IMR-90 (cell line): ENCODE measurements at regions not wholly inside any gene's neighbourhood (a gene's known extent, or its start where the extent isn't known, plus 50 kb on each side); places are given as distances from the start of the nearest gene placed in this dataset.

Experiments used
- ATAC-seq: fragments of 200-7000 bp; cut with Tn5 transposase; 2 replicates; pipeline ENCODE4 v1.9.1; 2020; ENCODE audit warnings: low read depth, mild to moderate bottlenecking, moderate library complexity
- BruUV-seq: library from RNA; stranded (reverse); fragments of 400-500 nt; replicated peaks from 2 replicates; lab custom pipeline; 2021; lab: Mats Ljungman, UMichigan
- CTCF ChIA-PET: fragments of 300-600 bp; formaldehyde crosslinking; extraction: SDS; loops from one replicate; lab custom pipeline; 2021; ENCODE audit warnings: antibody characterized with exemption; lab: Yijun Ruan, JAX
- POLR2A ChIA-PET: fragments of 300-600 bp; sonication (Branson Sonifier 250); formaldehyde crosslinking; loops from one replicate; lab custom pipeline; 2022; ENCODE audit warnings: antibody characterized with exemption; ENCODE audit not compliant: unreplicated experiment; lab: Charles Lee
- DNase-seq: peaks from one replicate; pipeline ENCODE4 v3.0.0; 2013
- H2AFZ ChIP-seq: replicated peaks from 2 replicates; pipeline ENCODE3; 2013; ENCODE audit warnings: low read length, mild to moderate bottlenecking; ENCODE audit not compliant: poor library complexity
- H2AK5ac ChIP-seq: 2 replicates; pipeline ENCODE4 v1.6.1; 2013; ENCODE audit warnings: low read depth, low read length, inconsistent platforms
- H2AK9ac ChIP-seq: replicated peaks from 2 replicates; pipeline ENCODE3; 2013; ENCODE audit warnings: mild to moderate bottlenecking, low read depth, low read length, moderate library complexity; ENCODE audit not compliant: poor library complexity
- H2BK120ac ChIP-seq: 2 replicates; pipeline ENCODE4 v1.6.1; 2013; ENCODE audit warnings: low read depth, low read length, inconsistent platforms
- H2BK15ac ChIP-seq: 3 replicates; pipeline ENCODE4 v1.6.1; 2013; ENCODE audit warnings: low read depth, low read length, inconsistent platforms
- H2BK20ac ChIP-seq: 2 replicates; pipeline ENCODE4 v1.6.1; 2013; ENCODE audit warnings: low read depth, mild to moderate bottlenecking, inconsistent platforms, low read length, moderate library complexity
- H2BK5ac ChIP-seq: 2 replicates; pipeline ENCODE4 v1.6.1; 2013; ENCODE audit warnings: mild to moderate bottlenecking, low read depth, low read length, inconsistent platforms; ENCODE audit not compliant: poor library complexity, severe bottlenecking
- H3K14ac ChIP-seq: replicated peaks from 2 replicates; pipeline ENCODE4 v1.6.1; 2013; ENCODE audit warnings: low read depth, low read length, inconsistent platforms
- H3K18ac ChIP-seq: 2 replicates; pipeline ENCODE4 v1.6.1; 2013; ENCODE audit warnings: low read depth, low read length, control low read depth
- H3K23ac ChIP-seq: 2 replicates; pipeline ENCODE4 v1.6.1; 2013; ENCODE audit warnings: low read depth, low read length, inconsistent platforms
- H3K27ac ChIP-seq: 2 replicates; pipeline ENCODE4 v1.5.1; 2013; ENCODE audit warnings: mild to moderate bottlenecking, control low read depth, low read length; ENCODE audit not compliant: insufficient read depth
- H3K27me3 ChIP-seq: 2 replicates; pipeline ENCODE4 v1.6.1; 2013; ENCODE audit warnings: low read length; ENCODE audit not compliant: control insufficient read depth, insufficient read depth
- H3K36me3 ChIP-seq: 2 replicates; pipeline ENCODE4 v1.6.1; 2013; ENCODE audit warnings: low read length, mixed read lengths; ENCODE audit not compliant: control insufficient read depth, insufficient read depth
- H3K4ac ChIP-seq: 2 replicates; pipeline ENCODE4 v1.6.1; 2013; ENCODE audit warnings: low read depth, low read length, inconsistent platforms
- H3K4me1 ChIP-seq: 2 replicates; pipeline ENCODE4 v1.6.1; 2013; ENCODE audit warnings: low read length, mixed read lengths; ENCODE audit not compliant: control insufficient read depth, insufficient read depth
- H3K4me2 ChIP-seq: 2 replicates; pipeline ENCODE4 v1.6.1; 2013; ENCODE audit warnings: low read depth, mild to moderate bottlenecking, control low read depth, low read length, moderate library complexity
- H3K4me3 ChIP-seq: 2 replicates; pipeline ENCODE4 v1.5.1; 2013; ENCODE audit warnings: low read depth, mild to moderate bottlenecking, control low read depth, low read length, moderate library complexity; ENCODE audit not compliant: insufficient read depth
- H3K56ac ChIP-seq: 2 replicates; pipeline ENCODE4 v1.6.1; 2013; ENCODE audit warnings: low read length, inconsistent platforms; ENCODE audit not compliant: insufficient read depth; ENCODE audit errors: extremely low read depth
- H3K79me1 ChIP-seq, 2 experiments: 2 replicates each; pipeline ENCODE4 v1.6.1; 2013; ENCODE audit warnings: low read length in 2 of 2, inconsistent platforms in 1 of 2, low read depth in 1 of 2
- H3K9ac ChIP-seq: 2 replicates; pipeline ENCODE4 v1.6.1; 2013; ENCODE audit warnings: low read depth, low read length, control low read depth
- H3K9me1 ChIP-seq: 2 replicates; pipeline ENCODE4 v1.6.1; 2013; ENCODE audit warnings: low read length, inconsistent platforms; ENCODE audit not compliant: insufficient read depth
- H3K9me3 ChIP-seq: 2 replicates; pipeline ENCODE4 v1.6.1; 2013; ENCODE audit warnings: low read length; ENCODE audit not compliant: control insufficient read depth, insufficient read depth
- H4K20me1 ChIP-seq: 2 replicates; pipeline ENCODE4 v1.6.1; 2013; ENCODE audit warnings: low read length, inconsistent platforms; ENCODE audit not compliant: insufficient read depth
- H4K5ac ChIP-seq: 2 replicates; pipeline ENCODE4 v1.6.1; 2013; ENCODE audit warnings: mild to moderate bottlenecking, low read depth, low read length, control low read depth
- H4K8ac ChIP-seq, 2 experiments: 2 replicates each; pipeline ENCODE4 v1.6.1; 2013; ENCODE audit warnings: low read depth in 2 of 2, low read length in 2 of 2, control low read depth in 1 of 2, inconsistent platforms in 1 of 2
- H4K91ac ChIP-seq: 2 replicates; pipeline ENCODE4 v1.6.1; 2013; ENCODE audit warnings: low read depth, low read length, inconsistent platforms; ENCODE audit not compliant: insufficient read depth
- BHLHE40 ChIP-seq: fragments of 150-350 bp; IDR thresholded peaks from 2 replicates; pipeline ENCODE4 v1.6.1; 2016; ENCODE audit warnings: mild to moderate bottlenecking, low read depth, low read length
- CEBPB ChIP-seq: IDR thresholded peaks from 2 replicates; pipeline ENCODE4 v1.6.1; 2012; ENCODE audit warnings: low read depth, low read length, improper control_type of control experiment
- CHD1 ChIP-seq: IDR thresholded peaks from 2 replicates; pipeline ENCODE4 v1.6.1; 2012; ENCODE audit warnings: low read depth, low read length, improper control_type of control experiment
- FOS ChIP-seq: fragments of 150-350 bp; IDR thresholded peaks from 2 replicates; pipeline ENCODE4 v1.6.1; 2016; ENCODE audit warnings: low read depth, low read length
- MAZ ChIP-seq: IDR thresholded peaks from 2 replicates; pipeline ENCODE4 v1.6.1; 2012; ENCODE audit warnings: low read depth, mild to moderate bottlenecking, low read length, improper control_type of control experiment, moderate library complexity, borderline replicate concordance
- MXI1 ChIP-seq: IDR thresholded peaks from 2 replicates; pipeline ENCODE4 v1.6.1; 2012; ENCODE audit warnings: low read depth, mild to moderate bottlenecking, low read length, moderate library complexity, borderline replicate concordance
- NFE2L2 ChIP-seq: fragments of 150-350 bp; IDR thresholded peaks from 2 replicates; pipeline ENCODE4 v1.6.1; 2016; ENCODE audit warnings: low read depth, mild to moderate bottlenecking, low read length
- POLR2A ChIP-seq: IDR thresholded peaks from 2 replicates; pipeline ENCODE4 v1.6.1; 2012; ENCODE audit warnings: mild to moderate bottlenecking, low read depth, low read length
- RAD21 ChIP-seq: IDR thresholded peaks from 2 replicates; pipeline ENCODE4 v1.6.1; 2012; ENCODE audit warnings: low read length, improper control_type of control experiment
- RCOR1 ChIP-seq: IDR thresholded peaks from 2 replicates; pipeline ENCODE4 v1.6.1; 2012; ENCODE audit warnings: mild to moderate bottlenecking, low read length, improper control_type of control experiment; ENCODE audit not compliant: insufficient replicate concordance
- WGBS, 2 experiments: methylation state at CpG; one replicate each; pipeline versions ENCODE4 v1.1.5 to v1.1.7; 2013; ENCODE audit warnings: missing lambda C conversion rate in 2 of 2; ENCODE audit not compliant: insufficient read length in 1 of 2; ENCODE audit errors: extremely low coverage in 2 of 2; 5-methylcytosine and 5-hydroxymethylcytosine counted together
- dilution Hi-C: fragments of 300-500 bp; cut with HindIII; formaldehyde crosslinking; loops from one replicate; pipeline ENCODE4 v1.14.3; 2018; ENCODE audit warnings: low sequenced_read_pairs; ENCODE audit not compliant: unreplicated experiment
- in situ Hi-C: fragments of 300-500 bp; cut with MboI; formaldehyde crosslinking; loops from 3 replicates; pipeline ENCODE4 v1.14.3; 2019; ENCODE audit warnings: low sequenced_read_pairs, inconsistent platforms, mixed read lengths
- intact Hi-C: fragments of 100-400 bp; cut with micrococcal nuclease; formaldehyde crosslinking; loops from 2 replicates; pipeline ENCODE4 v1.10.0; 2022
- TF ChIP-seq, protein P1 (sequence below): fragments of 150-350 bp; IDR thresholded peaks from 2 replicates; pipeline ENCODE4 v1.6.1; 2017; ENCODE audit warnings: mild to moderate bottlenecking, antibody characterized with exemption, low read length, low read depth
- TF ChIP-seq, protein P2 (sequence below): fragments of 150-350 bp; IDR thresholded peaks from 2 replicates; pipeline ENCODE4 v1.6.1; 2016; ENCODE audit warnings: low read depth, mild to moderate bottlenecking, low read length, moderate library complexity, borderline replicate concordance

DNA sequence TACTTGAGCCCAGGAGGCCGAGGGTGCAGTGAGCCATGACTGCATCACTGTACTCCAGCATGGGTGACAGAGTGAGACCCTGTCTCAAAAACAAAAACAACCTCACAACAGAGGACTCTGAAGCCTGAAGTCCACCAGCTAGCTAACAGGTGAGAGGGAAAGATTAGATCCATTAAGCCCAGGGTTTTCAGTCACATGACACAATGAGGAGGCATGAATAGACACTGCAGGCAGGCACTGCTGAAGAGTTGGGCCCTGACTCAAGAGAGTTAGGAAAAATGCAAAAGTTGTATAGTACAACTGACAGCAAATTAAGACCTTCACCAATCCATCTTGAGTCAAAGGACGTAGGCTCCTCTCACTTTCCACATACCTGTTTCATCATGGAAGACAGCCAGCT lies 64.9 kb downstream of the IARS1 start:
- Histone ChIP-seq H2BK15ac (no peak overlapping the region), H3K4ac (no peak overlapping the region), H3K27ac (no peak overlapping the region), H2AK9ac (peak overlapping the region; percentile 73), H2BK5ac (no peak overlapping the region), H3K27me3 (no peaks in the 10 kb centered on the region), H2AK5ac (no peak overlapping the region), H3K56ac (no peak overlapping the region), H4K8ac (no peak overlapping the region), H3K9me1 (peaks cover 7% of the 10 kb centered on the region), H3K23ac (no peak overlapping the region), H2AFZ (no peak overlapping the region), H3K36me3 (peaks cover 41% of the 10 kb centered on the region), H3K14ac (no peak overlapping the region), H3K4me2 (no peak overlapping the region), H2BK120ac (no peak overlapping the region), H4K5ac (no peak overlapping the region), H4K91ac (no peak overlapping the region), H2BK20ac (no peak overlapping the region), H3K9ac (no peak overlapping the region), H3K4me1 (no peaks in the 10 kb centered on the region), H3K9me3 (no peaks in the 10 kb centered on the region), H3K4me3 (no peak overlapping the region), H3K79me1 (peaks cover 24 to 40% of the 10 kb centered on the region in 2 experiments), H4K20me1 (no peaks in the 10 kb centered on the region), H3K18ac (no peak overlapping the region)
- DNase-seq (no peak), ATAC-seq (no peak)
- dilution Hi-C loops, result no loop called here
- CTCF ChIA-PET, result no interaction called here
- WGBS, 2 experiments, result no CpG with 5 or more reads among the region's 2 CpGs
- POLR2A ChIA-PET, result no interaction called here
- BruUV-seq, result no TSS peak
- TF ChIP-seq POLR2A (no peak), BHLHE40 (no peak), RAD21 (no peak), CHD1 (no peak), CEBPB (no peak), RCOR1 (no peak), MAZ (no peak), MXI1 (no peak), NFE2L2 (no peak), FOS (no peak)
- TF ChIP-seq, protein P1, sequence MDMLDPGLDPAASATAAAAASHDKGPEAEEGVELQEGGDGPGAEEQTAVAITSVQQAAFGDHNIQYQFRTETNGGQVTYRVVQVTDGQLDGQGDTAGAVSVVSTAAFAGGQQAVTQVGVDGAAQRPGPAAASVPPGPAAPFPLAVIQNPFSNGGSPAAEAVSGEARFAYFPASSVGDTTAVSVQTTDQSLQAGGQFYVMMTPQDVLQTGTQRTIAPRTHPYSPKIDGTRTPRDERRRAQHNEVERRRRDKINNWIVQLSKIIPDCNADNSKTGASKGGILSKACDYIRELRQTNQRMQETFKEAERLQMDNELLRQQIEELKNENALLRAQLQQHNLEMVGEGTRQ, result no peak
- TF ChIP-seq, protein P2, sequence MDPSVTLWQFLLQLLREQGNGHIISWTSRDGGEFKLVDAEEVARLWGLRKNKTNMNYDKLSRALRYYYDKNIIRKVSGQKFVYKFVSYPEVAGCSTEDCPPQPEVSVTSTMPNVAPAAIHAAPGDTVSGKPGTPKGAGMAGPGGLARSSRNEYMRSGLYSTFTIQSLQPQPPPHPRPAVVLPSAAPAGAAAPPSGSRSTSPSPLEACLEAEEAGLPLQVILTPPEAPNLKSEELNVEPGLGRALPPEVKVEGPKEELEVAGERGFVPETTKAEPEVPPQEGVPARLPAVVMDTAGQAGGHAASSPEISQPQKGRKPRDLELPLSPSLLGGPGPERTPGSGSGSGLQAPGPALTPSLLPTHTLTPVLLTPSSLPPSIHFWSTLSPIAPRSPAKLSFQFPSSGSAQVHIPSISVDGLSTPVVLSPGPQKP, result no peak
- in situ Hi-C loops, result no loop called here
- intact Hi-C loops, result no loop called here
